ENCODE measurements at regions not wholly inside any gene's neighbourhood (a gene's known extent, or its start where the extent isn't known, plus 50 kb on each side); places are given as distances from the start of the nearest gene placed in this dataset.

GRCh38 chr20:22880277-22880676 lies 154.8 kb upstream of the SSTR4 start:
- no peak for TF ChIP-seq CTCF (IDR thresholded peaks at IDR 0.05)
- no peak for TF ChIP-seq ZFX (IDR thresholded peaks at IDR 0.05; ENCODE audit: borderline replicate concordance)
